ENCODE measurements at regions not wholly inside any gene's neighbourhood (a gene's known extent, or its start where the extent isn't known, plus 50 kb on each side); places are given as distances from the start of the nearest gene placed in this dataset.
A peak's percentile ranks its signal among the peaks of the same experiment; 100 is the strongest.

GRCh38 chr5:92944337-92944736 is 636.7 kb downstream of the NR2F1-AS1 start:
- no peak overlapping the region for H2BK120ac ChIP-seq (ENCODE audit: low read depth, low read length)
- no peak overlapping the region for H2BK15ac ChIP-seq (ENCODE audit: low read length)
- H3K4me1 ChIP-seq (ENCODE audit: control insufficient read depth in 2 of 2, insufficient read depth in 1 of 2, low read depth in 1 of 2, low read length in 2 of 2), result peaks cover 3 to 12% of the 10 kb centered on the region in 2 donors
- no peak overlapping the region for H2BK5ac ChIP-seq (ENCODE audit: low read length)
- no peak overlapping the region for H4K91ac ChIP-seq (ENCODE audit: low read depth, low read length, poor library complexity)
- H3K79me1 ChIP-seq (ENCODE audit: low read depth, low read length), result no peaks in the 10 kb centered on the region
- DNase-seq (ENCODE audit: low spot score), result no peak
- no peak overlapping the region for H2BK12ac ChIP-seq (ENCODE audit: low read length)
- H3K4me3 ChIP-seq (ENCODE audit: low read length in 2 of 2), result no peak overlapping the region
- no peak overlapping the region for H3K18ac ChIP-seq (ENCODE audit: low read length)
- H3K9me3 ChIP-seq (replicated peaks in 1 of 2; ENCODE audit: control insufficient read depth in 2 of 2, insufficient read depth in 1 of 2, low read depth in 1 of 2, low read length in 2 of 2), result peaks cover 0 to 5% of the 10 kb centered on the region in 2 donors
- H4K8ac ChIP-seq (ENCODE audit: low read depth, low read length), result no peak overlapping the region
- H3K14ac ChIP-seq (ENCODE audit: low read length), result no peak overlapping the region
- WGBS, 2 donors (ENCODE audit: extremely low coverage in 2 of 2, insufficient read length in 2 of 2, insufficient replicate concordance in 1 of 2), result no CpG with 5 or more reads among the region's 2 CpGs
- no peak overlapping the region for H3K23ac ChIP-seq (ENCODE audit: low read depth, low read length, poor library complexity)
- no peak overlapping the region for H3K27ac ChIP-seq (replicated peaks; ENCODE audit: low read length)
- H2AK5ac ChIP-seq (ENCODE audit: low read depth, low read length), result no peak overlapping the region
- no peak overlapping the region for H3K4ac ChIP-seq (ENCODE audit: low read length)
- no peak overlapping the region for H3K9ac ChIP-seq (ENCODE audit: low read depth, low read length, poor library complexity)
- no peak overlapping the region for H2AFZ ChIP-seq (ENCODE audit: low read length)
- H3K36me3 ChIP-seq (replicated peaks in 1 of 2; ENCODE audit: control insufficient read depth in 2 of 2, insufficient read depth in 2 of 2, low read length in 2 of 2), result no peaks in the 10 kb centered on the region
- H3K4me2 ChIP-seq (ENCODE audit: insufficient read depth, low read length, poor library complexity, severe bottlenecking), result no peak overlapping the region
- H3K27me3 ChIP-seq (ENCODE audit: control insufficient read depth in 3 of 3, insufficient read depth in 3 of 3, low read depth in 1 of 3, low read length in 3 of 3), result no peaks in the 10 kb centered on the region

GRCh38 chr5:92942762-92943161 is 638.3 kb downstream of the NR2F1-AS1 start:
- Histone ChIP-seq H3K23ac (ENCODE audit: low read depth, low read length, poor library complexity) (no peak overlapping the region), H3K4ac (ENCODE audit: low read length) (no peak overlapping the region), H3K4me2 (ENCODE audit: insufficient read depth, low read length, poor library complexity, severe bottlenecking) (no peak overlapping the region), H4K8ac (ENCODE audit: low read depth, low read length) (no peak overlapping the region), H2BK5ac (ENCODE audit: low read length) (no peak overlapping the region), H2BK15ac (ENCODE audit: low read length) (no peak overlapping the region), H3K4me1 (ENCODE audit: control insufficient read depth in 2 of 2, insufficient read depth in 1 of 2, low read depth in 1 of 2, low read length in 2 of 2) (peaks cover 3 to 12% of the 10 kb centered on the region in 2 donors), H3K27me3 (ENCODE audit: control insufficient read depth in 3 of 3, insufficient read depth in 3 of 3, low read depth in 1 of 3, low read length in 3 of 3) (no peaks in the 10 kb centered on the region), H3K18ac (ENCODE audit: low read length) (no peak overlapping the region), H4K91ac (ENCODE audit: low read depth, low read length, poor library complexity) (no peak overlapping the region), H3K14ac (ENCODE audit: low read length) (no peak overlapping the region), H2BK12ac (ENCODE audit: low read length) (no peak overlapping the region), H3K9ac (ENCODE audit: low read depth, low read length, poor library complexity) (no peak overlapping the region), H3K9me3 (replicated peaks in 1 of 2; ENCODE audit: control insufficient read depth in 2 of 2, insufficient read depth in 1 of 2, low read depth in 1 of 2, low read length in 2 of 2) (no peaks in the 10 kb centered on the region), H3K79me1 (ENCODE audit: low read depth, low read length) (no peaks in the 10 kb centered on the region), H3K36me3 (replicated peaks in 1 of 2; ENCODE audit: control insufficient read depth in 2 of 2, insufficient read depth in 2 of 2, low read length in 2 of 2) (no peaks in the 10 kb centered on the region), H2AFZ (ENCODE audit: low read length) (no peak overlapping the region), H3K27ac (replicated peaks; ENCODE audit: low read length) (no peak overlapping the region), H3K4me3 (ENCODE audit: low read length in 2 of 2) (no peak overlapping the region), H2AK5ac (ENCODE audit: low read depth, low read length) (no peak overlapping the region), H2BK120ac (ENCODE audit: low read depth, low read length) (no peak overlapping the region)
- DNase-seq (ENCODE audit: low spot score), result no peak

- H2BK120ac ChIP-seq (ENCODE audit: low read depth, low read length), result no peak overlapping the region
- peak overlapping the region; percentile 80 for H2BK12ac ChIP-seq (ENCODE audit: low read length)
- H3K27me3 ChIP-seq (ENCODE audit: control insufficient read depth in 3 of 3, insufficient read depth in 3 of 3, low read depth in 1 of 3, low read length in 3 of 3), result no peaks in the 10 kb centered on the region
- no peak overlapping the region for H3K23ac ChIP-seq (ENCODE audit: low read depth, low read length, poor library complexity)
- H3K27ac ChIP-seq (replicated peaks; ENCODE audit: low read length), result no peak overlapping the region
- no peak overlapping the region for H2AK5ac ChIP-seq (ENCODE audit: low read depth, low read length)
- H4K91ac ChIP-seq (ENCODE audit: low read depth, low read length, poor library complexity), result no peak overlapping the region
- H3K9me3 ChIP-seq (replicated peaks in 1 of 2; ENCODE audit: control insufficient read depth in 2 of 2, insufficient read depth in 1 of 2, low read depth in 1 of 2, low read length in 2 of 2), result no peaks in the 10 kb centered on the region
- WGBS, 2 donors (ENCODE audit: extremely low coverage in 2 of 2, insufficient read length in 2 of 2, insufficient replicate concordance in 1 of 2), result no CpG with 5 or more reads among the region's 9 CpGs
- H2BK15ac ChIP-seq (ENCODE audit: low read length), result no peak overlapping the region
- no peak overlapping the region for H2AFZ ChIP-seq (ENCODE audit: low read length)
- H3K9ac ChIP-seq (ENCODE audit: low read depth, low read length, poor library complexity), result no peak overlapping the region
- no peak overlapping the region for H3K4me3 ChIP-seq (ENCODE audit: low read length in 2 of 2)
- H3K36me3 ChIP-seq (replicated peaks in 1 of 2; ENCODE audit: control insufficient read depth in 2 of 2, insufficient read depth in 2 of 2, low read length in 2 of 2), result no peaks in the 10 kb centered on the region
- no peak for DNase-seq (ENCODE audit: low spot score)
- H3K4me1 ChIP-seq (ENCODE audit: control insufficient read depth in 2 of 2, insufficient read depth in 1 of 2, low read depth in 1 of 2, low read length in 2 of 2), result peaks cover 3 to 12% of the 10 kb centered on the region in 2 donors
- no peak overlapping the region for H3K18ac ChIP-seq (ENCODE audit: low read length)
- no peak overlapping the region for H3K4me2 ChIP-seq (ENCODE audit: insufficient read depth, low read length, poor library complexity, severe bottlenecking)
- H3K79me1 ChIP-seq (ENCODE audit: low read depth, low read length), result no peaks in the 10 kb centered on the region
- H3K14ac ChIP-seq (ENCODE audit: low read length), result no peak overlapping the region
- H4K8ac ChIP-seq (ENCODE audit: low read depth, low read length), result no peak overlapping the region
- H3K4ac ChIP-seq (ENCODE audit: low read length), result no peak overlapping the region
- no peak overlapping the region for H2BK5ac ChIP-seq (ENCODE audit: low read length)
Observed at GRCh38 chr5:92941806-92942205, 639.2 kb downstream of the NR2F1-AS1 start.

- H3K27ac ChIP-seq (replicated peaks; ENCODE audit: low read length), result no peak overlapping the region
- H3K23ac ChIP-seq (ENCODE audit: low read depth, low read length, poor library complexity), result no peak overlapping the region
- H3K14ac ChIP-seq (ENCODE audit: low read length), result no peak overlapping the region
- no CpG with 5 or more reads among the region's 4 CpGs for WGBS, 2 donors (ENCODE audit: extremely low coverage in 2 of 2, insufficient read length in 2 of 2, insufficient replicate concordance in 1 of 2)
- H3K4me2 ChIP-seq (ENCODE audit: insufficient read depth, low read length, poor library complexity, severe bottlenecking), result no peak overlapping the region
- H2BK5ac ChIP-seq (ENCODE audit: low read length), result no peak overlapping the region
- peaks cover 2 to 3% of the 10 kb centered on the region in 2 donors for H3K4me1 ChIP-seq (ENCODE audit: control insufficient read depth in 2 of 2, insufficient read depth in 1 of 2, low read depth in 1 of 2, low read length in 2 of 2)
- no peak overlapping the region for H2AK5ac ChIP-seq (ENCODE audit: low read depth, low read length)
- H3K9ac ChIP-seq (ENCODE audit: low read depth, low read length, poor library complexity), result no peak overlapping the region
- no peak overlapping the region for H4K8ac ChIP-seq (ENCODE audit: low read depth, low read length)
- no peak overlapping the region for H4K91ac ChIP-seq (ENCODE audit: low read depth, low read length, poor library complexity)
- no peak overlapping the region for H2BK120ac ChIP-seq (ENCODE audit: low read depth, low read length)
- H2BK12ac ChIP-seq (ENCODE audit: low read length), result no peak overlapping the region
- no peaks in the 10 kb centered on the region for H3K27me3 ChIP-seq (ENCODE audit: control insufficient read depth in 3 of 3, insufficient read depth in 3 of 3, low read depth in 1 of 3, low read length in 3 of 3)
- no peak overlapping the region for H3K4me3 ChIP-seq (ENCODE audit: low read length in 2 of 2)
- no peak overlapping the region for H3K18ac ChIP-seq (ENCODE audit: low read length)
- no peak for DNase-seq (ENCODE audit: low spot score)
- peak overlapping the region; percentile 86 for H2AFZ ChIP-seq (ENCODE audit: low read length)
- no peaks in the 10 kb centered on the region for H3K79me1 ChIP-seq (ENCODE audit: low read depth, low read length)
- H3K4ac ChIP-seq (ENCODE audit: low read length), result no peak overlapping the region
- no peaks in the 10 kb centered on the region for H3K36me3 ChIP-seq (replicated peaks in 1 of 2; ENCODE audit: control insufficient read depth in 2 of 2, insufficient read depth in 2 of 2, low read length in 2 of 2)
- no peaks in the 10 kb centered on the region for H3K9me3 ChIP-seq (replicated peaks in 1 of 2; ENCODE audit: control insufficient read depth in 2 of 2, insufficient read depth in 1 of 2, low read depth in 1 of 2, low read length in 2 of 2)
- no peak overlapping the region for H2BK15ac ChIP-seq (ENCODE audit: low read length)
Observed at GRCh38 chr5:92939428-92939827, 641.6 kb downstream of the NR2F1-AS1 start.

Measured in neuronal stem cell (in vitro differentiated cells).